HG03097 (cell line): ENCODE measurements at regions not wholly inside any gene's neighbourhood (a gene's known extent, or its start where the extent isn't known, plus 50 kb on each side); places are given as distances from the start of the nearest gene placed in this dataset.
A peak's percentile ranks its signal among the peaks of the same experiment; 100 is the strongest.

Experiments used
- ATAC-seq: cut with Tn5 transposase; IDR thresholded peaks from one replicate; pipeline ENCODE4 v1.9.1; 2021; ENCODE audit not compliant: unreplicated experiment, low FRiP score

GRCh38 chr5:39850291-39850690 lies 425.5 kb upstream of the DAB2 start:
- no peak for ATAC-seq

- ATAC-seq = peak; percentile 71
Measured at GRCh38 chr5:39846144-39846543, 421.4 kb upstream of the DAB2 start.

GRCh38 chr5:39843767-39844166 lies 419.0 kb upstream of the DAB2 start:
- no peak for ATAC-seq

DNA sequence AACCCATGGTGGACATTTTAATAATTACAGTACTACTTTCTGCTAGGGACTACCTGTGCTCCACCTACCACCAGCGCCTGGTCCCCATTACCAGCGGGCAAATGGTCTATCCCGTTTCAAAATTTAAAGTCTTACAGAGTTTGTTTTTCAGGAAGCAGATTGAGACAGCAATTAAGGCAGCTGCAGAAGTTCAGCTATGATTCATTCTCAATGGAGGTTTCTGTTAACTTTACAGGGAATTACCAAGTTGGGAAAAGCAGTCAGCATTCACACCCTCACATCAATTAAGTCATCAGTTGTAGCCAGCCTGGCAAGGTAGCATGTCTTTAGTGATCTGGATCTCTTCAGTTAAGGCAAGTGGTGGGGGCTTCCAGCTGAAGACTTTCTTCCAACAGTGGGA lies 410.6 kb upstream of the DAB2 start:
- ATAC-seq = no peak

DNA sequence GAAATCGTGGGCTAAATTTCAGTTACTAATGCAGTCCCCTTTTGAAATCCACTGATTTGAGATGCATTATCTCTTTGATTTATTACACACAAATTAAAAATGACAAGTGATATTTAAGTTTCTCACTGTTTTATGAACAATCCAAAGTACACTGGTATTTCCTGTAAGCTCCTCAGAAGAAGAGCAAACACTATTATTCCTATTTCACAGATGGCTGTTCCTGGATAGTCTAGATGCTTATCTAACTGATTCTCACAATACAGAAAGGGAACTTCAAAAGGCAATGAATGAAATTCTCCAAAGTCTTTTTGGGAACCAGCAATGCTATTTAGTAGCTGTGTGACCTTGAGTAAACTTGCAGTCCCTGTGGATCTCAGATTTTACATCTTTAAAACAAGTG lies 404.7 kb upstream of the DAB2 start:
- ATAC-seq = no peak

DNA sequence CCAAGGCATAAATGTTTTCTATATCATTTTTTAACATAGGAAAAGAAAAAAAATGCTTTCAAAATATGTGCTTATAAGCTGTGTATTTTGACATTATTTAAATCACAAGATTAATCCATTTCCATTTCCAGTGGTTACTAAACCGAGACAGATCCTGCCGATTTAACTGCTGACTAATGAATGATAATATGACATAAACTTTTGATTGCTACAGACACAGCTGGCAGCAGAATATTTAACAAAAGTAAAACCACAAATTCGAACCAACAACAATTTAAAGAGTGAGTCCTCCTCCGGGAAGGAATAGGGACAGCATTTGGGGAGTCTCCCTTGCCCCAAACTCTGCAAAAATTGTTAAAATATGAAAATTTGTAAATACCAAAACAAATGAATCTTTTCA lies 401.3 kb upstream of the DAB2 start:
- ATAC-seq = no peak

- no peak for ATAC-seq
Measured at GRCh38 chr5:39825301-39825700, 400.5 kb upstream of the DAB2 start.

- ATAC-seq = no peak
Measured at GRCh38 chr5:39822020-39822419, 397.2 kb upstream of the DAB2 start.

DNA sequence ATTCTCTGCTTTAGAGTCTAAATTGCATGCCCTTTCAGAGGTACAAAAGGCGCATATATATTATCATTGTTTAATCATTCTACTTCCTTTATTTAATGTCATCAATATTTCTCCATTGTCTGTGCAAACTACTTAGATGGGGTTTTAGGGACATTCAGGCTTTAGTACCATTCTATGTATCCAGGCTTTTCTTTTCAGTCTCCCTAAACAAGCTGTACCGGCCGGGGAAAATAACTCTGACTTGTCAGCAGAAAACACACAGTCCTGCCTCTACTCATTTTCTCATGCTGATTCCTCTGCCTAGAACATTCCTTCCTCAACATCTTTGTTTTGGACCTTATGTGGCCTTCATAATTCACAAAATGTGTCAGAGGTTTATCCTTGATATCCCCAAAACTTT lies 392.1 kb upstream of the DAB2 start:
- no peak for ATAC-seq

- ATAC-seq = no peak
Measured at GRCh38 chr5:39816156-39816845, 391.5 kb upstream of the DAB2 start.

DNA sequence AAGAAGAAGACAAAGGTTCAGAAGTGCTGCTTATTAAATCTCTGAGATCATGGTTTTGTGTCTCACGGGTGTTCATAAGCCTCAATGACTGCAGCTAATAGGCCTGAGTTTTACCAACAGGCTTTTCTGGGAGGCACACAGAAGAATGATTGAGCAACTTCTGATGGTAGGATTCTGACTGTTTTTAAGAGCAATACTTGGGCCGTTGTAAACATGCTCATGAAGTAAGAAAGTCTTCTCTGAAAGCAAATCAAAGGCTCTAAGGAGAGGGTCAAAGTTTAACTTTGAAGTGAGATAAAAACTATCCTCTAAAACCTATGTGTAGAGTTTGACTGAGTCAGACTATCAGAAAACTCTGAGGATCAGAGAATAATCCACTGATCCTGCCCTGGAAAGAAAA lies 390.9 kb upstream of the DAB2 start:
- no peak for ATAC-seq

DNA sequence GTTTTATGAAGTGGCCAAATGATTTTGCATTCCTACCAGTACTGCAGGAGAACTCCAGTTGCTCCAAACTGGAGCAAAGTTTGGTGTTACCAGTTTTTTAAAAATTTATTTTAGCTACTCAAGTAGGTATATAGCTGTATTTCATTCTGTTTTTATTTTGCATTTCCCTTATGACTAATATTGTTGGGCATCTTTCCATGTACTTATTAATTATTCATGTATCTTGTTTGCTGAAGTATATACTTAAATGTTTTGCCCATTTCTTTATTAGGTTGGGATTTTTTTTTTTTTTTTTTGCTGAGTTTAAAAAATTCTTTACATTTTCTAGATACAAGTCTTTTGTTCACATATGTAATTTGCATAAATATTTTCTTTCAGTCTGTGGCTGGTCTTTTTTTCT lies 386.6 kb upstream of the DAB2 start:
- ATAC-seq = no peak

DNA sequence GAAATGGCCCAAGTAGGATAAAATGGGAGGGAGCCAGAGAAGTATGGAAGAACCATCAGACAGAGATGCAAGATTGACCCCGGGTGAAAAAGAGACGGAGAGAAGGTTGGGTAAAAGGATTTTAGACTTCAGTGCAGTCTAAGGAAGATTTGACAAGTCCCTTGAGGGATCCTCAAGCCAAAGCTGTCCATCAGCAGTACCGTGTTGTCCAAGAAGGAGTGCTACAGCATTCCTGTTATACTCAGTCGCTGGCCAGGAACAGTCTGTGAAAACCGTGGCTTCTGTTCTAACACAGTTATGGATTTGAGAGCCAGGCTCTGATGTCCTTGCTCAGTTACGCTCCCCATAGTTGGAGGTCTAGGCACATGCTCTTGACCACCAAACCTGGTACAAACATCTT lies 383.9 kb upstream of the DAB2 start:
- no peak for ATAC-seq

- no peak for ATAC-seq
Measured at GRCh38 chr5:39801306-39801705, 376.5 kb upstream of the DAB2 start.

- ATAC-seq = no peak
Measured at GRCh38 chr5:39800042-39800601, 375.3 kb upstream of the DAB2 start.

DNA sequence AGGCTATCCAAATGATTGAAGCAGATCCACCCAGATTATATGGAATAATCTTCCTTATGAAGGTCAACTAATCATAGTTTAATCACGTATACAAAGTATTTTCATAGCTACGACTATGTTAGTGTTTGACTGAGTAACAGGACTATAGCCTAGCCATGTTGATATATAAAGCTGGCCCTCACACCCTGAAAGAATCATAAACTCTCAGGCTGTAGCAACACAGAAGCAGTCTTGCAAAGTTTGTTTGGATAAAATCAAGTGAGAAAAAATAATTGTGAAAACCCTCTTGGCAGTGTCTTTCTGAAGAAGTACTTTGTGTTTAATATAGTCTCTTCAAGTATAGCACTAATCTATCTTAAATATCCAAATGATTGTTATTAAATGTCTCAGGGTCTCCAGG lies 374.5 kb upstream of the DAB2 start:
- no peak for ATAC-seq

DNA sequence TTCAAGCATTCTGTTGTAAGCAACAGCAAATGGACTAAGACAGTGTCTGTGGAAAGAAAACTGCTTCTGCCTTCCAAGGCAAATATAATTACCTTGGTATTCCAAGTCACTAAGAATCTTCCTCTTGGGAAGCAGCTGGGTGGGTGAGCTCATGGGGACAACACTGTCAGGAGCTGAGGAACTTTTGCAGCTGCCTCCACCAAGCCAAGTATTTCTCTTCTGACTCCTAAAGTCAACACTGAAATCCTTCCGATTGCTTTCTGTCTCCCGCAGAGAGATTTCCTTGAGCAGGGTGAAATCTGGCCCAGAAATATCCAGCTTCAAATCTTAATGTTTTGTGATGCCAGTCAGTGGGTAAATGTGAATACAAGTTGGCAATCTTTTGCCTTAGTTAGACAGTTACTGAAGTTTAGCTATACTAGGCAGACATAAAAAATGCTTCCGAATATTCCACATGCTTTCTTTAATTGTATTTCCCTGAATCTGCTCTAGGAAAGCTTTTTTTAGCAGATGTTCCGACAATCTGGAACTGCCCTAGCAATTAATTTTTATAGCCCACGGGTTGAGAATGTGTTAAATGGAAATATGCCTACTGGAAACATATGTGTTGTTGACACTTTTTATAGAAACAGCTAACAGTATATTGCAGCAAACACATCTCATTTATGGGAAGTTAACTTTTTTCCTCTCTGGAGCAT lies 369.9 kb upstream of the DAB2 start:
- no peak for ATAC-seq

DNA sequence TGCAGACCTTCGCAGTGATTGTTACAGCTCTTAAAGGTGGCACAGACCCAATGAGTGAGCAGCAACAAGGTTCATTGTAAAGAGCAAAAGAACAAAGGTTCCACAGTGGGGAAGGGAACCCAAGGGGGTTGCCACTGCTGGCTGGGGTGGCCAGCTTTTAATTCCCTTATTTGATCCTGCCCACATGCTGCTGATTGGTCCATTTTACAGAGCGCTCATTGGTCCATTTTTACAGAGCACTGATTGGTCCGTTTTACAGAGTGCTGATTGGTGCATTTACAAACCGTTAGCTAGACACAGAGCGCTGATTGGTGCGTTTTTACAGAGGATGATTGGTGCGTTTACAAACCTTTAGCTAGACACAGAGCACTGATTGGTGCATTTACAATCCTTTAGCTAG lies 360.6 kb upstream of the DAB2 start:
- ATAC-seq = no peak

- no peak for ATAC-seq
Measured at GRCh38 chr5:39783756-39784421, 359.1 kb upstream of the DAB2 start.

DNA sequence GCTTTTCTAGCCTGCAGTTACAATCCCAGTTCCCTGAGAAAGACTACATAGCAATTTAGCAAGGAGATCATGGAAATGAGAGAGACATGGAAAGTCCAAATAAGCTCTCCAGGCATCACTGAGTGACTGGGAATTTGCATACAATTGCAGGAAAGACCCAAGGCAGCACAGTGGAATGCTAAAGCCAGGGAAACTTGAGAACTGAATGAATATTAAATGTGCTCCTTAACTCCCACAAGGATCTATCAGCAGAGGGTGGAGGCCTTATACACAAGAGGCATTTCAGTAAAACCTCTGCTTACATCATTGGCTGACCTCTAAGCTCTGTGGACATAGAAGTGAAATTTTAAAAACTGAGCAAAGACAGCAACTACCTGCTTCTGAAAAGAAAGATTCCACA lies 355.6 kb upstream of the DAB2 start:
- no peak for ATAC-seq

DNA sequence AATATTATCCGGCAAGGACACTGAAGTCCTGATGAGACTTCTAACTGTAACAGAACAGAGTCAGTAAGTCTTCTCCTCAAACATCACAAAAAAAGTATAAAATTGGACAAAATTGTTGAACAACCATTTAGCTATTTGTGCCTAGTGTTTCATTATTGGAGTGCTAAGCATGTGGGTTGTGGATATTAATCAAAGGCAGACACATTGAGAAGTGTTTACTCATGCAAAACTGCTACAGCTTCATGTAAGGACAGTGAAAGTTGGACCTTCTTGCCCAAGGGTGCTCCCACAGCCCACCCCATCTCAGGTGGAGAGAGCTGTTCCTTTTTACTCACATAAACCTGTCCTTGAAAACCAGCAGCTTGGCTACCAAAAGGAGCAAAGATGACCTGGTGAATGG lies 355.1 kb upstream of the DAB2 start:
- ATAC-seq = no peak
